ENCODE measurements at regions not wholly inside any gene's neighbourhood (a gene's known extent, or its start where the extent isn't known, plus 50 kb on each side); places are given as distances from the start of the nearest gene placed in this dataset.

- no peak for TF ChIP-seq POLR2A (IDR thresholded peaks at IDR 0.05)
- no peak for TF ChIP-seq POLR2AphosphoS5 (IDR thresholded peaks at IDR 0.05)
- TF ChIP-seq EP300 (IDR thresholded peaks at IDR 0.05) = no peak
- TF ChIP-seq CTCF (IDR thresholded peaks at IDR 0.05) = no peak
- Histone ChIP-seq H3K9me3 (no peaks in the 10 kb centered on the region), H3K4me3 (no peak overlapping the region), H3K4me1 (no peaks in the 10 kb centered on the region), H3K27me3 (no peaks in the 10 kb centered on the region), H3K36me3 (no peaks in the 10 kb centered on the region), H3K27ac (no peak overlapping the region)
- ATAC-seq = no peak
- WGBS, 2 donors (ENCODE audit: low coverage in 1 of 2) = 71 to 92% methylated on average over 1 of the region's 1 CpG
Observed at GRCh38 chr13:85191996-85192718, 607.1 kb downstream of the SLITRK6 start.

- no peak overlapping the region for H3K27ac ChIP-seq
- TF ChIP-seq EP300 (IDR thresholded peaks at IDR 0.05) (no peak), POLR2A (IDR thresholded peaks at IDR 0.05) (no peak), POLR2AphosphoS5 (IDR thresholded peaks at IDR 0.05) (no peak), CTCF (IDR thresholded peaks at IDR 0.05) (no peak)
- H3K36me3 ChIP-seq = no peaks in the 10 kb centered on the region
- H3K27me3 ChIP-seq = no peaks in the 10 kb centered on the region
- 81 to 82% methylated on average over 2 of the region's 2 CpGs for WGBS, 2 donors (ENCODE audit: low coverage in 1 of 2)
- H3K4me1 ChIP-seq = no peaks in the 10 kb centered on the region
- no peak for ATAC-seq
- no peaks in the 10 kb centered on the region for H3K9me3 ChIP-seq
- no peak overlapping the region for H3K4me3 ChIP-seq
Observed at GRCh38 chr13:85186356-85187045, 612.7 kb downstream of the SLITRK6 start.

- TF ChIP-seq CTCF (IDR thresholded peaks at IDR 0.05) = no peak
- no peak for TF ChIP-seq EP300 (IDR thresholded peaks at IDR 0.05)
- TF ChIP-seq POLR2A (IDR thresholded peaks at IDR 0.05) = no peak
- no peak for TF ChIP-seq POLR2AphosphoS5 (IDR thresholded peaks at IDR 0.05)
- Histone ChIP-seq H3K9me3 (no peaks in the 10 kb centered on the region), H3K27me3 (no peaks in the 10 kb centered on the region), H3K36me3 (no peaks in the 10 kb centered on the region), H3K27ac (no peak overlapping the region), H3K4me3 (no peak overlapping the region), H3K4me1 (no peaks in the 10 kb centered on the region)
- no peak for ATAC-seq
- WGBS, 2 donors (ENCODE audit: low coverage in 1 of 2) = 100% methylated on average over 1 of the region's 1 CpG; no CpG with 5 or more reads in 1 of the 2 donors
Observed at GRCh38 chr13:85174291-85174690, 624.9 kb downstream of the SLITRK6 start.

GRCh38 chr13:85170372-85170771 is 628.8 kb downstream of the SLITRK6 start:
- no peak for TF ChIP-seq EP300 (IDR thresholded peaks at IDR 0.05)
- TF ChIP-seq POLR2AphosphoS5 (IDR thresholded peaks at IDR 0.05) = no peak
- TF ChIP-seq POLR2A (IDR thresholded peaks at IDR 0.05) = no peak
- no peak for TF ChIP-seq CTCF (IDR thresholded peaks at IDR 0.05)
- Histone ChIP-seq H3K9me3 (no peaks in the 10 kb centered on the region), H3K27me3 (no peaks in the 10 kb centered on the region), H3K36me3 (no peaks in the 10 kb centered on the region), H3K4me3 (no peak overlapping the region), H3K4me1 (no peaks in the 10 kb centered on the region), H3K27ac (no peak overlapping the region)
- 45 to 50% methylated on average over 1 of the region's 1 CpG for WGBS, 2 donors (ENCODE audit: low coverage in 1 of 2)
- no peak for ATAC-seq

- H3K9me3 ChIP-seq = no peaks in the 10 kb centered on the region
Observed at GRCh38 chr13:85166891-85167290, 632.3 kb downstream of the SLITRK6 start.

More at GRCh38 chr13:85166891-85167290, 632.3 kb downstream of the SLITRK6 start:
- no peak overlapping the region for H3K4me3 ChIP-seq
- no peak for ATAC-seq
- H3K36me3 ChIP-seq = no peaks in the 10 kb centered on the region
- H3K27ac ChIP-seq = no peak overlapping the region
- 31 to 43% methylated on average over 1 of the region's 1 CpG for WGBS, 2 donors (ENCODE audit: low coverage in 1 of 2)
- no peaks in the 10 kb centered on the region for H3K4me1 ChIP-seq
- TF ChIP-seq POLR2AphosphoS5 (IDR thresholded peaks at IDR 0.05) = no peak
- TF ChIP-seq POLR2A (IDR thresholded peaks at IDR 0.05) = no peak
- no peak for TF ChIP-seq CTCF (IDR thresholded peaks at IDR 0.05)
- no peak for TF ChIP-seq EP300 (IDR thresholded peaks at IDR 0.05)
- no peaks in the 10 kb centered on the region for H3K27me3 ChIP-seq
